ENCODE measurements at regions not wholly inside any gene's neighbourhood (a gene's known extent, or its start where the extent isn't known, plus 50 kb on each side); places are given as distances from the start of the nearest gene placed in this dataset.

- H3K4me3 ChIP-seq (ENCODE audit: control insufficient read depth, low read depth, low read length): no peak overlapping the region
- TF ChIP-seq, protein P1, sequence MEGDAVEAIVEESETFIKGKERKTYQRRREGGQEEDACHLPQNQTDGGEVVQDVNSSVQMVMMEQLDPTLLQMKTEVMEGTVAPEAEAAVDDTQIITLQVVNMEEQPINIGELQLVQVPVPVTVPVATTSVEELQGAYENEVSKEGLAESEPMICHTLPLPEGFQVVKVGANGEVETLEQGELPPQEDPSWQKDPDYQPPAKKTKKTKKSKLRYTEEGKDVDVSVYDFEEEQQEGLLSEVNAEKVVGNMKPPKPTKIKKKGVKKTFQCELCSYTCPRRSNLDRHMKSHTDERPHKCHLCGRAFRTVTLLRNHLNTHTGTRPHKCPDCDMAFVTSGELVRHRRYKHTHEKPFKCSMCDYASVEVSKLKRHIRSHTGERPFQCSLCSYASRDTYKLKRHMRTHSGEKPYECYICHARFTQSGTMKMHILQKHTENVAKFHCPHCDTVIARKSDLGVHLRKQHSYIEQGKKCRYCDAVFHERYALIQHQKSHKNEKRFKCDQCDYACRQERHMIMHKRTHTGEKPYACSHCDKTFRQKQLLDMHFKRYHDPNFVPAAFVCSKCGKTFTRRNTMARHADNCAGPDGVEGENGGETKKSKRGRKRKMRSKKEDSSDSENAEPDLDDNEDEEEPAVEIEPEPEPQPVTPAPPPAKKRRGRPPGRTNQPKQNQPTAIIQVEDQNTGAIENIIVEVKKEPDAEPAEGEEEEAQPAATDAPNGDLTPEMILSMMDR (conservative IDR thresholded peaks at IDR 0.05; ENCODE audit: control insufficient read depth, insufficient read depth, low read depth, low read length): no peak
- DNase-seq (ENCODE audit: low read depth): no peak
Measured at GRCh38 chr13:63954683-63955082, 2539.0 kb upstream of the PCDH20 start.

- H3K4me3 ChIP-seq (ENCODE audit: control insufficient read depth, low read depth, low read length): no peak overlapping the region
- no peak for DNase-seq (ENCODE audit: low read depth)
- TF ChIP-seq, protein P1 (conservative IDR thresholded peaks at IDR 0.05; ENCODE audit: control insufficient read depth, insufficient read depth, low read depth, low read length): no peak
Measured at GRCh38 chr13:63948045-63948444, 2532.4 kb upstream of the PCDH20 start.

DNA sequence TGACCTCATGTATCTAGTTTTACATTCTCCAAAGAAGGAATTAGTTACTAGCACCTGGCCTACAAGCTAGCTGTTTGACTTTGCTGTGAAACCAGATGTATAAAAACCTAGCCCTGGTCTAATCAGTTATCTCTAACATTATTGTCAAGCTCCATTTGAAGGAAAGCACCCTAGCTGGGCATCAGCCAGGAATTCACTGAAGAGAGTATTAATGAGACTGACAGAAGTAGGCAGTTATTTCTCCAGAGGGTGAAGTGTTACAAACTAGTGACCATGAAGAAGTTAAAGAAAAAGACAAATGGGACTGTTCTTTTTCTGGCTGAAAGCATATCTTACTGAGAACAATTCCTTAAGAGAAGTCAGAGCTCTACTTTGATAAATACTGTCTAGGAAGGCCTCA, 2529.3 kb upstream of the PCDH20 start:
- TF ChIP-seq, protein P1 (conservative IDR thresholded peaks at IDR 0.05; ENCODE audit: control insufficient read depth, insufficient read depth, low read depth, low read length): no peak
- DNase-seq (ENCODE audit: low read depth): no peak

DNA sequence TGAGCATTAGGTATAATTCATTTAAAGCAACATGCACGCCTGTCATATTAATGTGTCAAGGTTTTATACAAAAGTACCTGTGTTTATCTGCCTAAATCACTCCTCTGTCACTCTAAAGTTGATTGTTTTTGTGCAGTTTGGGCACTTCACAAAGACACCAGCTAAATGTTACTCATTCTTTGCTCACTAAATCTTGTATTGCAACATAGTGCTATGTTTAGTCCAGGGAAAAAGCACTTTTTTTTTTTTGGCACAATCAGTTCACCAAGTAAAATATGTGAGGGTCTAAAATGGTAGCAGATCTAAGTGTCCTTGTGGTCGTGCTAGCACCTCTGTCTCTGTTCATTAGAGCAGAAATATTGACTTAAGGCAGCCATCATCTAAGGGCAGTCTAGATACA, 2526.7 kb upstream of the PCDH20 start:
- H3K4me3 ChIP-seq (ENCODE audit: control insufficient read depth, low read depth, low read length): no peak overlapping the region
- TF ChIP-seq, protein P1 (conservative IDR thresholded peaks at IDR 0.05; ENCODE audit: control insufficient read depth, insufficient read depth, low read depth, low read length): no peak
- peak; percentile 1 for DNase-seq (ENCODE audit: low read depth)

More for the DNA sequence above, 2529.3 kb upstream of the PCDH20 start:
- H3K4me3 ChIP-seq (ENCODE audit: control insufficient read depth, low read depth, low read length): no peak overlapping the region

DNA sequence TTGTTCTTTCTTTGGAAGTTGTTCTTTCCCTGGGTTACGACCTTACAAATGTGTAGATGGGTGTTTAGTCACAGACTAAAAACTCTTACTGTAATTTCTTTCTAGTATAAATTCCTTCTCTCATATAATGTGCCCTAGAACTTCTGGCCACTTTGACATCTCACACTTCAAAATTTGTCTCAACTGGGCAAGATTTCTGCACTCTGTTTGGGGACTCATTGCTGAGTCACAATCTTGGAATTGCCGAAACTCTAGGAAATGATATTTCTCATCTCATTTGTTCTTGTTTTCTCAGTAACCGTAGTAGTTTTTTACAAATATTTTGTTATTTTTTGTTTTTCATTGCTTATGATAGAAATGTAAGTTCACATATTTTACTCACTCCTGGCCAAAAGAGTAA, 2523.2 kb upstream of the PCDH20 start:
- DNase-seq (ENCODE audit: low read depth): peak; percentile 16
- TF ChIP-seq, protein P1 (conservative IDR thresholded peaks at IDR 0.05; ENCODE audit: control insufficient read depth, insufficient read depth, low read depth, low read length): no peak
- no peak overlapping the region for H3K4me3 ChIP-seq (ENCODE audit: control insufficient read depth, low read depth, low read length)

GRCh38 chr13:63910511-63910910, 2494.9 kb upstream of the PCDH20 start:
- DNase-seq (ENCODE audit: low read depth): no peak
- TF ChIP-seq, protein P1 (conservative IDR thresholded peaks at IDR 0.05; ENCODE audit: control insufficient read depth, insufficient read depth, low read depth, low read length): no peak
- H3K4me3 ChIP-seq (ENCODE audit: control insufficient read depth, low read depth, low read length): no peak overlapping the region

Data from fibroblast of mammary gland (primary cell).